Uterus (tissue), 3 donors: ENCODE measurements at regions not wholly inside any gene's neighbourhood (a gene's known extent, or its start where the extent isn't known, plus 50 kb on each side); places are given as distances from the start of the nearest gene placed in this dataset.

Experiments used
- DNase-seq, 2 donors: peaks; one replicate each; pipeline ENCODE4 v3.0.0-alpha.2; 2019 to 2020
- H3K27ac ChIP-seq, 2 donors: fragments of 200-600 bp; sonication (generic); 1 replicate in 1 of 2; 2 replicates in 1 of 2; pipeline ENCODE4 v1.5.1; 2016 to 2018
- H3K27me3 ChIP-seq, 2 donors: fragments of 200-600 bp; sonication (generic); one replicate each; pipeline ENCODE4 v1.5.1; 2018 to 2019; ENCODE audit warnings: control low read depth in 1 of 2
- H3K36me3 ChIP-seq, 2 donors: fragments of 200-600 bp; sonication (generic); one replicate each; pipeline ENCODE4 v1.5.1; 2019; ENCODE audit warnings: control low read depth in 1 of 2
- H3K4me1 ChIP-seq, 2 donors: fragments of 200-600 bp; sonication (generic); one replicate each; pipeline ENCODE4 v1.5.1; 2018 to 2019; ENCODE audit warnings: control low read depth in 1 of 2
- H3K4me3 ChIP-seq, 2 donors: fragments of 200-600 bp; sonication (generic); 1 replicate in 1 of 2; 2 replicates in 1 of 2; pipeline ENCODE4 v1.5.1; 2018 to 2019; ENCODE audit warnings: mild to moderate bottlenecking in 1 of 2
- H3K9me3 ChIP-seq, 2 donors: fragments of 200-600 bp; sonication (generic); one replicate each; pipeline ENCODE4 v1.5.1; 2019; ENCODE audit warnings: control low read depth in 1 of 2
- POLR2A ChIP-seq, 2 donors: fragments of 450-650 bp; IDR thresholded peaks; one replicate each; pipeline ENCODE4 v1.6.1; 2016; ENCODE audit warnings: antibody characterized with exemption in 2 of 2, mild to moderate bottlenecking in 1 of 2, moderate library complexity in 1 of 2
- intact Hi-C: fragments of 100-400 bp; cut with DNase I; formaldehyde crosslinking; loops from one replicate; pipeline ENCODE4 v1.15.1; 2023; ENCODE audit warnings: low total_unique reads
- TF ChIP-seq, protein P1 (sequence below), 4 experiments: fragments of 200-600 bp in 2 of 4; fragments of 450-650 bp in 2 of 4; sonication (generic) in 2 of 4; IDR thresholded peaks; one replicate each; pipeline ENCODE4 v1.5.1; 2016 to 2019; ENCODE audit warnings: antibody characterized with exemption in 4 of 4, mild to moderate bottlenecking in 2 of 4, moderate library complexity in 1 of 4
- donor health status: DM: yes; HTN: yes; CAD: no.

DNA sequence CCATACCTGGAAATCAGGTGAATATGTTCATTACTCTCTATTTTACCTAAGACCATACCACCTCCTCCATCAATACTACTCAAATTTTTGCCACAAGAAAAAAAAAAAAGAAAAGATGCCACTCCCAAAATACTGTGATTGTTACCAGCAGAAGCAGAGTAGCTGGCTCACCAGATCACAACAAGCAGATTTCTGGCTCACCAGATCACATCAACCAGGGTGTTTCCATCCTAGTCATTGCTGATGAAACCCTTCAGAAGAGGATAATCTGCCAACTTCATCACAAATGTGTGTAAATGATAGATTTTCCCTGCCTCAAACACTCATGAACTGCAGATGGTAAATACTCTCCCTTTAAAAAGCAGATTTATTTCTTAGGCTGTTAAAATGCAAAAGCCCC lies 109.7 kb upstream of the NAMPT start:
- H3K4me3 ChIP-seq, result no peak overlapping the region
- no peaks in the 10 kb centered on the region for H3K27me3 ChIP-seq
- intact Hi-C loops, result no loop called here
- H3K27ac ChIP-seq, result no peak overlapping the region
- DNase-seq, result no peak
- H3K36me3 ChIP-seq, result no peaks in the 10 kb centered on the region
- TF ChIP-seq, protein P1, sequence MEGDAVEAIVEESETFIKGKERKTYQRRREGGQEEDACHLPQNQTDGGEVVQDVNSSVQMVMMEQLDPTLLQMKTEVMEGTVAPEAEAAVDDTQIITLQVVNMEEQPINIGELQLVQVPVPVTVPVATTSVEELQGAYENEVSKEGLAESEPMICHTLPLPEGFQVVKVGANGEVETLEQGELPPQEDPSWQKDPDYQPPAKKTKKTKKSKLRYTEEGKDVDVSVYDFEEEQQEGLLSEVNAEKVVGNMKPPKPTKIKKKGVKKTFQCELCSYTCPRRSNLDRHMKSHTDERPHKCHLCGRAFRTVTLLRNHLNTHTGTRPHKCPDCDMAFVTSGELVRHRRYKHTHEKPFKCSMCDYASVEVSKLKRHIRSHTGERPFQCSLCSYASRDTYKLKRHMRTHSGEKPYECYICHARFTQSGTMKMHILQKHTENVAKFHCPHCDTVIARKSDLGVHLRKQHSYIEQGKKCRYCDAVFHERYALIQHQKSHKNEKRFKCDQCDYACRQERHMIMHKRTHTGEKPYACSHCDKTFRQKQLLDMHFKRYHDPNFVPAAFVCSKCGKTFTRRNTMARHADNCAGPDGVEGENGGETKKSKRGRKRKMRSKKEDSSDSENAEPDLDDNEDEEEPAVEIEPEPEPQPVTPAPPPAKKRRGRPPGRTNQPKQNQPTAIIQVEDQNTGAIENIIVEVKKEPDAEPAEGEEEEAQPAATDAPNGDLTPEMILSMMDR (IDR thresholded peaks at IDR 0.05), result no peak
- no peak for TF ChIP-seq POLR2A (IDR thresholded peaks at IDR 0.05)
- no peaks in the 10 kb centered on the region for H3K9me3 ChIP-seq
- H3K4me1 ChIP-seq, result no peaks in the 10 kb centered on the region

DNA sequence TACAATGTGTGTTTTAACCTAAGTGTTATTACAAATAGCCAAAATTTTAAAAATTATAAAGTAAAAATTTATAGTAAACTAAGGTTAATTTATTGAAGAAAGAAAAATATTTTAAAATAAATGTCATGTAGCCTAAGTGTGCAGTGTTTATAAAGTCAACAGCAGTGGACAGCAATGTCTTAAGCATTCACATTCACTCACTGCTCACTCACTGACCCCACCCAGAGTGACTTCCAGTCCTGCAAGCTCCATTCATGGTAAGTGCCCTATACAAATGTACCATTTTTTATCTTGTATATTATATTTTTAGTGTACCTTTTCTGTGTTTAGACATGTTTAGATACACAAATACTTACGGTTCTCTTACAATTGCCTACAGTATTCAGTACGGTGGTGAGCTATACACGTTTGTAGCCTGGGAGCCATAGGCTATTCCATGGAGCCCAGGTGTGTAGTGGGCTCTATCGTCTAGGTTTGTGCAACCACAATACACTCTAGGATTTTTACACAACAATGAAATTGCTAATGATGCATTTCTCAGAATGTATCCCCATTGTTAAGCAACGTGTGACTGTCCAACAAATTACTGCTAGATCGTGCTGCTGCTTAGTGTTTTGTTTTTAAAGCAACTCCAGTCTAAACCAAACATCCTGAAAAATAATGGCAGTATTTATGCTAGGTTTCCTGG lies 108.9 kb upstream of the NAMPT start:
- no peak overlapping the region for H3K4me3 ChIP-seq
- H3K9me3 ChIP-seq, result no peaks in the 10 kb centered on the region
- no peaks in the 10 kb centered on the region for H3K4me1 ChIP-seq
- no peak for DNase-seq
- no peaks in the 10 kb centered on the region for H3K27me3 ChIP-seq
- intact Hi-C loops, result no loop called here
- no peaks in the 10 kb centered on the region for H3K36me3 ChIP-seq
- TF ChIP-seq POLR2A (IDR thresholded peaks at IDR 0.05), result no peak
- TF ChIP-seq, protein P1 (IDR thresholded peaks at IDR 0.05), result no peak
- H3K27ac ChIP-seq, result no peak overlapping the region

DNA sequence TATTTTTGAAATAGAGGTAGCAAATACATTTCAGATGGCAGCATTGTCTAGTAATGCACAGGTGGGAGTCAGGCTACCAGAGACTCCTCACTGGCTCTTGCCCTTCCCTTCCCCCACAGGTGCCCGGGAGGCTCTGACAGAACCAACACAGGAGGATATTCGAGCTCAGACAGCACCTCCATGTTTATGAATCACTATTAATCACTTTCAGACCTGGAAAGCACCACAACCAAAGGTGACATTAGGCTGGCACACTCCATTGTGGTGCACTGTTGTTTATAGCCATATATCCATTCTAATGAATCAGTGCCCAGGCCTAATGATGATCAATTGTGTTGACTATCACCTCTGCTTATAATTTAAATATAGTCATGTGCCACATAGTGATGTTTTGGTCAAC lies 107.8 kb upstream of the NAMPT start:
- H3K36me3 ChIP-seq, result no peaks in the 10 kb centered on the region
- TF ChIP-seq POLR2A (IDR thresholded peaks at IDR 0.05), result no peak
- TF ChIP-seq, protein P1 (IDR thresholded peaks at IDR 0.05), result no peak
- no peaks in the 10 kb centered on the region for H3K4me1 ChIP-seq
- no peak overlapping the region for H3K4me3 ChIP-seq
- intact Hi-C loops, result no loop called here
- no peak overlapping the region for H3K27ac ChIP-seq
- no peaks in the 10 kb centered on the region for H3K27me3 ChIP-seq
- DNase-seq, result no peak
- H3K9me3 ChIP-seq, result no peaks in the 10 kb centered on the region

DNA sequence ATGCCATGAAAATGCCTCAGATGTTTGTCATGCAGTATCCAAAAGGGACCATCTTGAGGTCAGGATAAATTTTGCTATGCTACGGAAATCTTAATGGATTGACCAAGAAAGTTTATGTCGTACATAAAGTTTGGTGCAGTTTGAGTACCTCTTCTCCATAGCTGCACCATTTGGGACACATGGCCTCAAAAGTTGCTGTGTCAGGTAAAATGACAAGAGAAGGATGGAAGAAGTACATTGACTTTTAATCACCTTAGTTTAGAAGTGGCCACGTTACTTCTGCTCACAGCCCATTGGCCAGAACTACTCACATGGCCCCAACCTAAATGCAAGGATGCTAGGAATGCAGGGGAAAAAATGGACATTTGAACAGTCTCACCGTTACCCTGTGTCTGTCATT lies 107.4 kb upstream of the NAMPT start:
- DNase-seq, result no peak
- no peak overlapping the region for H3K27ac ChIP-seq
- no peaks in the 10 kb centered on the region for H3K4me1 ChIP-seq
- intact Hi-C loops, result no loop called here
- H3K4me3 ChIP-seq, result no peak overlapping the region
- no peaks in the 10 kb centered on the region for H3K27me3 ChIP-seq
- no peaks in the 10 kb centered on the region for H3K36me3 ChIP-seq
- TF ChIP-seq, protein P1 (IDR thresholded peaks at IDR 0.05), result no peak
- no peak for TF ChIP-seq POLR2A (IDR thresholded peaks at IDR 0.05)
- no peaks in the 10 kb centered on the region for H3K9me3 ChIP-seq

DNA sequence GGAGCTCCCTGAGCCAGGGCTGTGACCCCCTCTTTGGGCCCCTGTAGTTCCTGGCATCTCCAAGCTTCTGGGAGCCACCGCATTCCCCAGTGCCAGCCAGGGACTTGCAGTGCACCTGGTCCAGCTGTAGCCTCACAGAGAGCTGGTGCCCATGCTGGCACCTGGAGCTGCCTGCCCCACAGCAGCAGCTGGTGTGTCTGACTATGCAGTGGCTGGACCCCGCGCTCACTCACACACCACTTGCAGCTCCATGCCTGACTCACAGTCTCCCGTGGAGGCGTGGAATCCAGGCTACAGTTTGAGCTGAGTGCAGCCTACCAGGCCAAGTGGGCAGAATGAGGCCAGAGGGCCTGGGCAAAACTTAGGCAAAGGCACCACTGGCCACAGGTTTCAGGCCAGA lies 102.2 kb upstream of the NAMPT start:
- H3K27ac ChIP-seq, result no peak overlapping the region
- H3K9me3 ChIP-seq, result no peaks in the 10 kb centered on the region
- TF ChIP-seq POLR2A (IDR thresholded peaks at IDR 0.05), result no peak
- TF ChIP-seq, protein P1 (IDR thresholded peaks at IDR 0.05), result no peak
- intact Hi-C loops, result no loop called here
- H3K4me3 ChIP-seq, result no peak overlapping the region
- no peak for DNase-seq
- H3K36me3 ChIP-seq, result no peaks in the 10 kb centered on the region
- no peaks in the 10 kb centered on the region for H3K27me3 ChIP-seq
- no peaks in the 10 kb centered on the region for H3K4me1 ChIP-seq
